ENCODE measurements at regions not wholly inside any gene's neighbourhood (a gene's known extent, or its start where the extent isn't known, plus 50 kb on each side); places are given as distances from the start of the nearest gene placed in this dataset.
A peak's percentile ranks its signal among the peaks of the same experiment; 100 is the strongest.

- H2BK12ac ChIP-seq (ENCODE audit: low read length), result no peak overlapping the region
- no peak overlapping the region for H2AK5ac ChIP-seq (ENCODE audit: low read depth, low read length)
- H3K79me1 ChIP-seq (ENCODE audit: low read depth, low read length), result no peaks in the 10 kb centered on the region
- H3K14ac ChIP-seq (ENCODE audit: low read length), result no peak overlapping the region
- no peaks in the 10 kb centered on the region for H3K9me3 ChIP-seq (replicated peaks in 1 of 2; ENCODE audit: control insufficient read depth in 2 of 2, insufficient read depth in 1 of 2, low read depth in 1 of 2, low read length in 2 of 2)
- no peak overlapping the region for H3K4ac ChIP-seq (ENCODE audit: low read length)
- no peaks in the 10 kb centered on the region for H3K4me1 ChIP-seq (ENCODE audit: control insufficient read depth in 2 of 2, insufficient read depth in 1 of 2, low read depth in 1 of 2, low read length in 2 of 2)
- no peak overlapping the region for H2BK5ac ChIP-seq (ENCODE audit: low read length)
- DNase-seq (ENCODE audit: low spot score), result no peak
- no peak overlapping the region for H3K4me2 ChIP-seq (ENCODE audit: insufficient read depth, low read length, poor library complexity, severe bottlenecking)
- no peak overlapping the region for H2BK15ac ChIP-seq (ENCODE audit: low read length)
- no CpG with 5 or more reads among the region's 2 CpGs for WGBS, 2 donors (ENCODE audit: extremely low coverage in 2 of 2, insufficient read length in 2 of 2, insufficient replicate concordance in 1 of 2)
- H4K8ac ChIP-seq (ENCODE audit: low read depth, low read length), result no peak overlapping the region
- no peak overlapping the region for H2BK120ac ChIP-seq (ENCODE audit: low read depth, low read length)
- H3K18ac ChIP-seq (ENCODE audit: low read length), result no peak overlapping the region
- no peak overlapping the region for H3K4me3 ChIP-seq (ENCODE audit: low read length in 2 of 2)
- no peak overlapping the region for H2AFZ ChIP-seq (ENCODE audit: low read length)
- H3K27me3 ChIP-seq (ENCODE audit: control insufficient read depth in 3 of 3, insufficient read depth in 3 of 3, low read depth in 1 of 3, low read length in 3 of 3), result peaks cover 0 to 13% (median 0%) of the 10 kb centered on the region in 3 experiments
- no peaks in the 10 kb centered on the region for H3K36me3 ChIP-seq (replicated peaks in 1 of 2; ENCODE audit: control insufficient read depth in 2 of 2, insufficient read depth in 2 of 2, low read length in 2 of 2)
- H3K27ac ChIP-seq (replicated peaks; ENCODE audit: low read length), result no peak overlapping the region
- H3K23ac ChIP-seq (ENCODE audit: low read depth, low read length, poor library complexity), result no peak overlapping the region
- no peak overlapping the region for H3K9ac ChIP-seq (ENCODE audit: low read depth, low read length, poor library complexity)
- no peak overlapping the region for H4K91ac ChIP-seq (ENCODE audit: low read depth, low read length, poor library complexity)
Measured at GRCh38 chr3:72641684-72642083, 206.6 kb downstream of the SHQ1 start.

- no peaks in the 10 kb centered on the region for H3K9me3 ChIP-seq (replicated peaks in 1 of 2; ENCODE audit: control insufficient read depth in 2 of 2, insufficient read depth in 1 of 2, low read depth in 1 of 2, low read length in 2 of 2)
- H3K27me3 ChIP-seq (ENCODE audit: control insufficient read depth in 3 of 3, insufficient read depth in 3 of 3, low read depth in 1 of 3, low read length in 3 of 3), result peaks cover 0 to 13% (median 0%) of the 10 kb centered on the region in 3 experiments
- no peak overlapping the region for H3K18ac ChIP-seq (ENCODE audit: low read length)
- no peak overlapping the region for H3K23ac ChIP-seq (ENCODE audit: low read depth, low read length, poor library complexity)
- H2BK5ac ChIP-seq (ENCODE audit: low read length), result no peak overlapping the region
- no peak overlapping the region for H2BK12ac ChIP-seq (ENCODE audit: low read length)
- no peak overlapping the region for H4K8ac ChIP-seq (ENCODE audit: low read depth, low read length)
- no peak overlapping the region for H2AK5ac ChIP-seq (ENCODE audit: low read depth, low read length)
- WGBS, 2 donors (ENCODE audit: extremely low coverage in 2 of 2, insufficient read length in 2 of 2, insufficient replicate concordance in 1 of 2), result no CpG with 5 or more reads among the region's 4 CpGs
- H3K4me2 ChIP-seq (ENCODE audit: insufficient read depth, low read length, poor library complexity, severe bottlenecking), result no peak overlapping the region
- no peaks in the 10 kb centered on the region for H3K79me1 ChIP-seq (ENCODE audit: low read depth, low read length)
- H3K36me3 ChIP-seq (replicated peaks in 1 of 2; ENCODE audit: control insufficient read depth in 2 of 2, insufficient read depth in 2 of 2, low read length in 2 of 2), result no peaks in the 10 kb centered on the region
- DNase-seq (ENCODE audit: low spot score), result no peak
- H3K4ac ChIP-seq (ENCODE audit: low read length), result no peak overlapping the region
- no peak overlapping the region for H3K4me3 ChIP-seq (ENCODE audit: low read length in 2 of 2)
- no peak overlapping the region for H3K27ac ChIP-seq (replicated peaks; ENCODE audit: low read length)
- no peaks in the 10 kb centered on the region for H3K4me1 ChIP-seq (ENCODE audit: control insufficient read depth in 2 of 2, insufficient read depth in 1 of 2, low read depth in 1 of 2, low read length in 2 of 2)
- no peak overlapping the region for H3K14ac ChIP-seq (ENCODE audit: low read length)
- no peak overlapping the region for H3K9ac ChIP-seq (ENCODE audit: low read depth, low read length, poor library complexity)
- no peak overlapping the region for H2BK15ac ChIP-seq (ENCODE audit: low read length)
- no peak overlapping the region for H2AFZ ChIP-seq (ENCODE audit: low read length)
- H4K91ac ChIP-seq (ENCODE audit: low read depth, low read length, poor library complexity), result no peak overlapping the region
- H2BK120ac ChIP-seq (ENCODE audit: low read depth, low read length), result no peak overlapping the region
Measured at GRCh38 chr3:72641072-72641471, 207.2 kb downstream of the SHQ1 start.

- Histone ChIP-seq H3K4me2 (ENCODE audit: insufficient read depth, low read length, poor library complexity, severe bottlenecking) (no peak overlapping the region), H2BK120ac (ENCODE audit: low read depth, low read length) (no peak overlapping the region), H3K4me3 (ENCODE audit: low read length in 2 of 2) (no peak overlapping the region), H3K9ac (ENCODE audit: low read depth, low read length, poor library complexity) (no peak overlapping the region), H4K91ac (ENCODE audit: low read depth, low read length, poor library complexity) (no peak overlapping the region), H3K36me3 (replicated peaks in 1 of 2; ENCODE audit: control insufficient read depth in 2 of 2, insufficient read depth in 2 of 2, low read length in 2 of 2) (no peaks in the 10 kb centered on the region), H2AK5ac (ENCODE audit: low read depth, low read length) (peak overlapping the region; percentile 8), H3K79me1 (ENCODE audit: low read depth, low read length) (no peaks in the 10 kb centered on the region), H3K4me1 (ENCODE audit: control insufficient read depth in 2 of 2, insufficient read depth in 1 of 2, low read depth in 1 of 2, low read length in 2 of 2) (no peaks in the 10 kb centered on the region), H2BK12ac (ENCODE audit: low read length) (no peak overlapping the region), H3K27ac (replicated peaks; ENCODE audit: low read length) (no peak overlapping the region), H3K4ac (ENCODE audit: low read length) (no peak overlapping the region), H3K9me3 (replicated peaks in 1 of 2; ENCODE audit: control insufficient read depth in 2 of 2, insufficient read depth in 1 of 2, low read depth in 1 of 2, low read length in 2 of 2) (no peaks in the 10 kb centered on the region), H3K18ac (ENCODE audit: low read length) (no peak overlapping the region), H2BK5ac (ENCODE audit: low read length) (no peak overlapping the region), H4K8ac (ENCODE audit: low read depth, low read length) (no peak overlapping the region), H3K27me3 (ENCODE audit: control insufficient read depth in 3 of 3, insufficient read depth in 3 of 3, low read depth in 1 of 3, low read length in 3 of 3) (peaks cover 0 to 6% (median 0%) of the 10 kb centered on the region in 3 experiments), H2BK15ac (ENCODE audit: low read length) (no peak overlapping the region), H3K23ac (ENCODE audit: low read depth, low read length, poor library complexity) (no peak overlapping the region), H3K14ac (ENCODE audit: low read length) (no peak overlapping the region), H2AFZ (ENCODE audit: low read length) (no peak overlapping the region)
- no peak for DNase-seq (ENCODE audit: low spot score)
- no CpG with 5 or more reads among the region's 8 CpGs for WGBS, 2 donors (ENCODE audit: extremely low coverage in 2 of 2, insufficient read length in 2 of 2, insufficient replicate concordance in 1 of 2)
Measured at GRCh38 chr3:72636969-72637597, 211.2 kb downstream of the SHQ1 start.

GRCh38 chr3:72635551-72635950 is 212.7 kb downstream of the SHQ1 start:
- Histone ChIP-seq H3K14ac (ENCODE audit: low read length) (no peak overlapping the region), H3K36me3 (replicated peaks in 1 of 2; ENCODE audit: control insufficient read depth in 2 of 2, insufficient read depth in 2 of 2, low read length in 2 of 2) (no peaks in the 10 kb centered on the region), H3K27ac (replicated peaks; ENCODE audit: low read length) (no peak overlapping the region), H3K27me3 (ENCODE audit: control insufficient read depth in 3 of 3, insufficient read depth in 3 of 3, low read depth in 1 of 3, low read length in 3 of 3) (peaks cover 0 to 6% (median 0%) of the 10 kb centered on the region in 3 experiments), H3K23ac (ENCODE audit: low read depth, low read length, poor library complexity) (no peak overlapping the region), H2BK12ac (ENCODE audit: low read length) (no peak overlapping the region), H2BK15ac (ENCODE audit: low read length) (no peak overlapping the region), H2AFZ (ENCODE audit: low read length) (no peak overlapping the region), H3K18ac (ENCODE audit: low read length) (no peak overlapping the region), H3K4me2 (ENCODE audit: insufficient read depth, low read length, poor library complexity, severe bottlenecking) (no peak overlapping the region), H3K4me1 (ENCODE audit: control insufficient read depth in 2 of 2, insufficient read depth in 1 of 2, low read depth in 1 of 2, low read length in 2 of 2) (no peaks in the 10 kb centered on the region), H4K91ac (ENCODE audit: low read depth, low read length, poor library complexity) (no peak overlapping the region), H3K4me3 (ENCODE audit: low read length in 2 of 2) (no peak overlapping the region), H3K79me1 (ENCODE audit: low read depth, low read length) (no peaks in the 10 kb centered on the region), H2BK120ac (ENCODE audit: low read depth, low read length) (no peak overlapping the region), H2BK5ac (ENCODE audit: low read length) (no peak overlapping the region), H3K9me3 (replicated peaks in 1 of 2; ENCODE audit: control insufficient read depth in 2 of 2, insufficient read depth in 1 of 2, low read depth in 1 of 2, low read length in 2 of 2) (no peaks in the 10 kb centered on the region), H3K9ac (ENCODE audit: low read depth, low read length, poor library complexity) (no peak overlapping the region), H2AK5ac (ENCODE audit: low read depth, low read length) (no peak overlapping the region), H3K4ac (ENCODE audit: low read length) (no peak overlapping the region), H4K8ac (ENCODE audit: low read depth, low read length) (no peak overlapping the region)
- no peak for DNase-seq (ENCODE audit: low spot score)
- WGBS, 2 donors (ENCODE audit: extremely low coverage in 2 of 2, insufficient read length in 2 of 2, insufficient replicate concordance in 1 of 2), result no CpG with 5 or more reads among the region's 4 CpGs

Data from neuronal stem cell (in vitro differentiated cells).